ENCODE measurements at regions not wholly inside any gene's neighbourhood (a gene's known extent, or its start where the extent isn't known, plus 50 kb on each side); places are given as distances from the start of the nearest gene placed in this dataset.

DNA sequence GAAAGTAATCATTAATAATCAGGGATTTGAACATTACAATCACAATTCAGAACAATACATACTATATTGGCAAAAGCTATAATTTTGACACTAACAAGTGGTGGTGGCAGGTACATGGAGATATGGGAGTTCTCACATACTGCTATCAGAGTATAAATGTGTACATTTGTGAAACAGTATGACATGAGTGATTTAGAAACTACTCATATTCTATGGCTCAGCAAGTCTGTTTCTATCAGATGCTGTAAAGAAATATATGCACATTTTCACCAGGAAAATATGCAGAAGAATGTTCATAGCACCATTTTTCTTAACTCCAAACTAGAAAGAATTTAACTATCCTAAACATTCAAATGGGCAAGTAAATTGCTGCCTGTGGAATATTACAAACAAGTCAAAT lies 620.0 kb downstream of the SH2D4B start:
- intact Hi-C loops (cut with DNase I; ENCODE audit: low total_unique reads): no loop called here

DNA sequence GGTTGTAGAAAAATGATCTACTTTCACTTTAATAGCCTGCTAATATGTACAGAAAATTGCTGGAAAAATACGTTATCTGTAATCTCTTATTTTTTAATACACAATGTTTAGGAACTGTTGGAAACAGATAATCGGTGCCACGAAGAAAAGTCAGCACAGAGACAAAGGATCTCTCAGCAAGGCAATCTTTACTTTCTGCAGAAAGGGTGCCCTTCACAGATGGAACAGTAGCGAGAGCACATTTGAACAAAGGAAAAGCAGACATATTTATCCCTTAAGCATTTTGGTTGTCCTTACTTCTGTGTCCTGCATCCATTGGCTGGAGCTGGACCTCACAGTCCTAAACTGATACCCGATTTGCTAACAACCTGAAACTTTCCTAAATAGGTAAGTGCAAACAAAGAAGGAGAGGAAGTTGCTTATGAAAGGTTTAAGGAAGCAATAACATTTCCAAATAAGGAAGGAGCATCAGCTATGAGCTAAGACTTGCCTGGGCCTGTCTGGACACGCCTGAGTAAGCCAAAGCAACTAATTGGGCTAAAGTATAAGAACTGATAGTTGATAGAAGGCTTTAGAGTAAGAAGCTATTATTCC lies 640.0 kb downstream of the SH2D4B start:
- DNase-seq: no peak
- intact Hi-C loops (cut with DNase I; ENCODE audit: low total_unique reads): no loop called here
- Histone ChIP-seq H3K4me3 (no peak overlapping the region), H3K36me3 (no peaks in the 10 kb centered on the region), H3K4me1 (no peaks in the 10 kb centered on the region), H3K27ac (no peak overlapping the region), H3K27me3 (no peaks in the 10 kb centered on the region), H3K9me3 (no peaks in the 10 kb centered on the region)
- no peak for TF ChIP-seq CTCF (IDR thresholded peaks at IDR 0.05)
- no peak for TF ChIP-seq POLR2A (IDR thresholded peaks at IDR 0.05)

More for the DNA sequence above, 620.0 kb downstream of the SH2D4B start:
- DNase-seq: no peak
- no peaks in the 10 kb centered on the region for H3K4me1 ChIP-seq
- no peaks in the 10 kb centered on the region for H3K36me3 ChIP-seq
- no peaks in the 10 kb centered on the region for H3K9me3 ChIP-seq
- no peak overlapping the region for H3K4me3 ChIP-seq
- no peaks in the 10 kb centered on the region for H3K27me3 ChIP-seq
- H3K27ac ChIP-seq: no peak overlapping the region
- no peak for TF ChIP-seq CTCF (IDR thresholded peaks at IDR 0.05)
- no peak for TF ChIP-seq POLR2A (IDR thresholded peaks at IDR 0.05)

GRCh38 chr10:81179324-81179723 lies 641.6 kb downstream of the SH2D4B start:
- Histone ChIP-seq H3K4me3 (no peak overlapping the region), H3K9me3 (no peaks in the 10 kb centered on the region), H3K36me3 (no peaks in the 10 kb centered on the region), H3K27me3 (no peaks in the 10 kb centered on the region), H3K27ac (no peak overlapping the region), H3K4me1 (no peaks in the 10 kb centered on the region)
- DNase-seq: no peak
- no peak for TF ChIP-seq CTCF (IDR thresholded peaks at IDR 0.05)
- TF ChIP-seq POLR2A (IDR thresholded peaks at IDR 0.05): no peak
- intact Hi-C loops (cut with DNase I; ENCODE audit: low total_unique reads): no loop called here

DNA sequence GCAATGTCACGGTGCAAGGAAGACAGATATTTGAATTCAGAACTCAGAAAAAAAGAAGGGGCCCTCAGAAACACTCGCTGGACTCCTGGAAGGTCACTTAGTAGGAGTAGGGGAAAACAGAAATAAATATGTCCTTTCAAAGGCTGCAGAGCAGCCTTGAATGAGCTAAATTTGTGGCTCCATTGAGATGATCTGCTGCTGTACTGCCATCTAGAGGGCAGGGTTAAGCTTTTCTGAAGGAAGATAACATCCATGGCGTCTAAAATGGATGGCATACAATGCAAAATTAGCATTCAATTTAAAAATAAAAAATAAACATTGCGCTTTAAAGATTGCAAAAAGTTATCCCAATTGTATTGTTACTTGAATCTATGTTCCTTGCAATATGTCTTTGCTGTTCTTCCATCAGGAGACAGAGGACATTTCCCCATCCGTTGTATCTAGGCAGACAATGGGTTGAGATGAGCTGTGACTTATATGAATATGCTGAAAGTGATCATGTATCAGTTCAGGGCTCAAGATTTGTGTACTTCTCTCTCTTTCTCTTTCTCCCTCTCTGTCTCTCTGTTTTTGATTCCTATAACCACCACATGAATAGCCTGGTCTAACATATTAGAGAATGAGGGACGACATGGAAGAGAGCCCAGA lies 642.2 kb downstream of the SH2D4B start:
- no peaks in the 10 kb centered on the region for H3K36me3 ChIP-seq
- H3K4me3 ChIP-seq: no peak overlapping the region
- H3K9me3 ChIP-seq: no peaks in the 10 kb centered on the region
- no peaks in the 10 kb centered on the region for H3K4me1 ChIP-seq
- TF ChIP-seq POLR2A (IDR thresholded peaks at IDR 0.05) (no peak), CTCF (IDR thresholded peaks at IDR 0.05) (no peak)
- H3K27ac ChIP-seq: no peak overlapping the region
- intact Hi-C loops (cut with DNase I; ENCODE audit: low total_unique reads): no loop called here
- no peaks in the 10 kb centered on the region for H3K27me3 ChIP-seq
- DNase-seq: no peak

DNA sequence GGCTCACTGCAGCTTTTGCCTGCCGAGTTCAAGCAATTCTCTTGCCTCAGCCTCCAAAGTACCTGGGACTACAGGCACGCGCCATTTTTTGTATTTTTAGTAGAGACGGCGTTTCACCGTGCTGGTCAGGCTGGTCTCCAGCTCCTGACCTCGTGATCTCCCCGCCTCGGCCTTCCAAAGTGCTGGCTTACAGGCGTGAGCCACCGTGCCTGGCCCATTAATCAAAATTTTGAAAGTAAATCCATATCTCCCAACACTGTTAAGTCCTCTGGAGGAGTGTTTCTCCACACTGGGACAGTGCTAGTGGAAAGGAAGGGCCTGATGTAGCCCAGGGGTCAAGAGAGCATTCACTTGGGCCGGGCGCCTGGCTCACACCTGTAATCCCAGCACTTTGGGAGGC lies 644.6 kb downstream of the SH2D4B start:
- no peak for TF ChIP-seq CTCF (IDR thresholded peaks at IDR 0.05)
- TF ChIP-seq POLR2A (IDR thresholded peaks at IDR 0.05): no peak
- Histone ChIP-seq H3K27me3 (no peaks in the 10 kb centered on the region), H3K36me3 (no peaks in the 10 kb centered on the region), H3K27ac (no peak overlapping the region), H3K4me3 (no peak overlapping the region), H3K9me3 (no peaks in the 10 kb centered on the region), H3K4me1 (no peaks in the 10 kb centered on the region)
- intact Hi-C loops (cut with DNase I; ENCODE audit: low total_unique reads): no loop called here
- DNase-seq: no peak

All from uterus (tissue), 3 donors.